DMS53 treated with DMSO at 0.1 percent for 48 hours (cell line): ENCODE measurements at regions not wholly inside any gene's neighbourhood (a gene's known extent, or its start where the extent isn't known, plus 50 kb on each side); places are given as distances from the start of the nearest gene placed in this dataset.

Experiments used
- DNase-seq: peaks from one replicate; lab custom pipeline; 2025; ENCODE audit not compliant: unreplicated experiment; lab: John Stamatoyannopoulos, UW

DNA sequence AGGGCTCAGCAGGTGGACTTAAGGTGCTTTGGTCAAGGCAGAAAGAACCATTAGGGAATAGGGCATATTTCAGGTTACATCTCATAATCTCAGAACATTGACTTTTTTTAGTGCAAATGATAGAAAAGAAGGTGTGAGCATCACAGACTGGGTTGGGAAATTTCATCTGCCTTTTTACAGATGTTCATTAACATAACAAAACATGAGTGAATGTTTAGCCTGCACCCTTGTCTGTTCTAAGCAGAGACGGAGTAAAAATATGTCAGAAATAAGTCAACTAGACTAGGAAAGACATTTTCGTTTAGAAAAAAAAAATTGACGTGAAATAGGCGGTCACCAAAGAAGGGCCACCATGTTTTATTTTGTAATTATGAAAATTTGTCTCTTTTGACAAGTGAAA, 127.5 kb upstream of the CDH13 start:
- DNase-seq = no peak

DNA sequence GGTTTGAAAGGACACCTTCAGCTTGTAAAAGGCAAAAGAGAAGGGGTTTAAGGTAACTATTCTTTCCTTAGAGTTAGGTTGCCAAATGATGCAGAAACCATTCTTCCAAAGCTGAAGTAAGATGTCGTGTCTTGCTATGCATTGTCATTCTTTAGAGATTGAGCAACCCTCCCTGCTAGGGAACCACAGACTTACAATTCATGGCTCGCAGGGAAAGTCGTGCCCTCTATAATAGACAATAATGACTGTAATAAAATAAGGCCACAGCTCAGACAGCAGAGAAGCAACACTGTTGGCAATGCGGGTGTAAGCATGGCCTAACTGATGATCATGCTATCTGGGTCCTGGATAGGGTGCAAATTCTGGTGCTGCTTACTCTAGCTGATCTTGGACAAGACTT, 129.6 kb upstream of the CDH13 start:
- no peak for DNase-seq

DNA sequence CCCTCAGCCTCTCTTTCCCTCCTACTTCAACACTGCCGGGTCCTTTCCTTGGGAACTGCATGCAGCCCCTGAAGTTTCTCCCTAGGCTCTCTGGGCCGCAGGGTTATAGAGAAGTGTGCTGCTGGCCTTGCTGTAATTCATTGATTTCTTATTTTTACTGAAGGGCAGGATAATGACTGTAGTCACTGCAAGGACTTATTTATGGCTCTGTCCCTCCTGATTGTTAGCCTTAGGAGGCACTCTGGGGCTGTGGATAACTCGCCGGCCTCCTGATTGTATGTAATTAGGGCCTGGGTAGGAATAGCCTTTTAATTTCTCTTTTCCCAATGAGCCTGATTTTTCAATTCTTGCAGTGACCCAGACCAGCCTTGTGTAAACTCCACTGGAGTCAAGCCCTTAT, 138.3 kb upstream of the CDH13 start:
- no peak for DNase-seq

DNA sequence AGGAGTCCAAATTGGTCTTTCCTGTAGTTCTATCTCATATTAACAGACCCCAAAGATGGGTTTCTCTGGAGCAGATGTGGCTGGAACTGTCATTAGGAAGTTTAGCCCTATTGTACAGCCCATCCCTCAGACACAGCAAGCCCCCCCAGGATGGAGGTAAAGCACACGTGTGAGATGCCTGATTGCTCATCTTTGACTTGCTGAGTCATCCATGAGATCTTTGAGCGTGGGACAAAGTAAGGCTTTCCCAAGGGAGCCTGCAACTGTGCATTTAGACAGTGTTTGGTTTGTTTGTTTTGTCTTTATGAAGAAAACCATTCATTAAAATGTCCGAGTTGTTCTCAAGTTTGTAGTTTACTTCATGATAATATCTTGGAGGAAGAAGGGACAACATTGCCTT, 145.3 kb upstream of the CDH13 start:
- no peak for DNase-seq

DNA sequence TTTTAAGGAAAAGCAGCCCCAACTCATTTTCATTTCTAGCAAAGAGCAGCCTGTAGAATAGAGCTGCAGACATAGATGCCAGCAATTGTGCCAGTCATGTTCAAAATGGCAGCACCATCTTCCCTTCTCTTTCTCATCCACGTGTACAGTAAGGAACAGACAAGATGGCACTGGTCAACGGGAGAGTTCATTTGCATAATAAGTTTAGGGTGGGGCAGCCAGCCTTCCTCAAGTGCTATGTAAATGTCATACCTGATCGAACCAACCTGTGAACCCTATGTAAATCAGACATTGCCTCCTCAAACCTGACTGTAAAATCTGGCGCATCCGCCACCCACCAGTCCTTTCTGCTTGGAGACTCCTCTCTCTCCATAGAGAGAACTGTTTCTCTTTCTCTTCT, 150.0 kb upstream of the CDH13 start:
- no peak for DNase-seq

DNA sequence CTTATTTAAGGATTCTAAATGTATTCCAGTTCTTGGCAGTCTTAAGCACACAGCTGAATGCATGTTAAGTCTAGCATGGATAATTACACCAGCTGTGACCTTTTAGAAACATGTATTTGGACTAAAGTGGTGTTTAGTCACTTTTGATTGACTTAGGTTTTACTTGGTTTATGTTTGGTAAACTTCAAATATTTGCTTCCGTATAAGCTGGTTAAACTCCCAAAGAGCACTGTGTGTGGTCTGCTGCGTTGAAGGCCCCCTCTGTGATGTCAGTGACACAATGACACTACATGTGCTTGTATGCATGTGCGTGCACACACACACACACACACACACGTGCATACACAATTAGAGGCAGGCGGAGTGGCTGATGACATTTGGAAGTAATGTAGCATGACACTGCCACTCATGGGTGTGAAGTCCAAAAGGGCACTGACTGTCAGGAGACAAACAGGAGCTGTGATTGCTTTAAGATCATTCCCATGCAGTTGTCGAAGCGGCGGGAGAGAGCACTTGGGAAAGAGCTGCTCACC, 156.1 kb upstream of the CDH13 start:
- peak; percentile 36 for DNase-seq

DNA sequence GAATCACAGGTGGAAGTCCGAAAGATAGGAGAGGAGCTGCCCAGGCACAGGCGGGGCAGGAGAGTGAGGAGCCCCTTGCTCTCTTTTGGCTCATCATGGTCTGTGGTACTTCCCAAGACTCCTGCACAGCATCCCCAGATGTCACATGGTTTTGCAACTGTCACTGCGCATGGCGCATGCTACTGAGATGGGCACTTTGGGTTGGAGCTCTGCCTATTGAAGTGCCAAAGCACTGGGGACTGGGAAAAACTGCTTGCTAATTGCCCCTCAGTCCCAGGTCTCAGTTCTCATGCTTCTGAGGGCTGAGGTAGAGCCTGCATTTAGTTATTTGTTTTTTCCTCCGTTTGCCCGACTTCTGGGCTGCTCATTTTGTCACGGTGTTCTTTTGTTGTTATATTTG, 156.8 kb upstream of the CDH13 start:
- no peak for DNase-seq

DNA sequence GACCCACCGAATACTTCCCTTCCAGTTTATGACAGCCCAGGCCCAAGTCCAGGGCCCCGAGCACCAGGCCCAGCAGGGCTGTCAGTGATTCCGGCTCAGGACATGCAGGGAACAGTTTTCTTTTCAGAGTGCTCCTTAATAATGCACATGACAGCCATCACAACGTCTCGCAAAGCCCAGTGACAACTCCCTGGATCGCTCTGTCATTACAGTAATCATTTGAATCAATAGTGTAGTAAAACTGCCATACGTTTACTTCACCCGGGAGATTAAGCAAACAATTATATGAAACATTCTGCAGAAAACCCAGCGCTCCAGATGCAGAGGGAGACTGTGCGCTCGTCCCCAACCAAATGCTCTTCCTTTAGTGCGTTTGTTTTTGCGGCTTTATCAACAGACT, 162.6 kb upstream of the CDH13 start:
- no peak for DNase-seq

DNA sequence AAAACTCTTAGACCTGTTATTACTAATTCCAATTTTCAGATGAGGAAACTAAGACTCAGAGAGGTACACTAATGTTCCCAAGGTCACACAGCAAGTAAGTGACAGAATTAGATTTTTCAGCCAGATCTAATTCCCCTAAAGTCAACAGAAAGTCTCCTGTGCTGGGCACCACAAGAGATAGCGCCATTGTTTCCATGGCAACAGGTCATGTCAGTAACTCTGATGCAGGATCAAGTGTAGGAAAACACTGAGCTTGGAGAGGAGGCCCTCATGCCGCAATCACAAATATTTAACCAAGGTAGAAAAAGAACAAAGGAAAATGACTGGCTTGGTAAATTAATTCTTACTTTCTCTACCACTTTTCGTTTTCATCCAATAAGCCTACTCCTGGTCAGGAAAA, 166.0 kb upstream of the CDH13 start:
- peak; percentile 88 for DNase-seq

DNA sequence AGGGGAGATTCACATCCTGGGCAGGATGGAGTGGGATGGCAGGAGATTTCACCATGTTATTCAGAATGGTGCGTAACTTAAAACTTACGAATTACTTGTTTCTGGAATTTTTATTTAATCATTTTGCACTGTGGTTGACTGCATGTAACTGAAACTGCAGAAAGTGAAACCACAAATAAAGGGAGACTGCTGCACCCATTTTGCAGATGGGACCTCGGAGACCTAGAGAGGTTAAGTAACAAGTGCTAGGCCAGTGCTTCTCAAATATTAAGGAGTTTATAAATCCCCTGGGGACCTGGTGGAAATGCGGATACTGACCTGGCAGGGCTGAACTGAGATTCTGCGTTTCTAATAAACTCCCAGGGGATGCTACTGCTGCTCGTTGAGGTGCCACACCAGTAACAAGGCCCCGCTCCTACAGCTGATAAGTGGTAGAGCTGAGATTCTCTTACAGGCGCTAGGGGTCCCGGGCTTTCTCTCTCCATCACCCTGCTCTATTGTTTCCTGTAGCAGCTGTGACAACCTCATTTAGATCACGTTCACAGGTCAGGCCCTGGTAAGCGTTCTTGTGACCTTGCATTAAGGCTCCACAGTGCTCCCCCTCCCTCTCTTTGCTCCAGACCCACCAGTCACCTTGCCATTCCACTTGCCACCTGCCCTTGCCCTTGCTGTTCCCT, 167.1 kb upstream of the CDH13 start:
- no peak for DNase-seq

DNA sequence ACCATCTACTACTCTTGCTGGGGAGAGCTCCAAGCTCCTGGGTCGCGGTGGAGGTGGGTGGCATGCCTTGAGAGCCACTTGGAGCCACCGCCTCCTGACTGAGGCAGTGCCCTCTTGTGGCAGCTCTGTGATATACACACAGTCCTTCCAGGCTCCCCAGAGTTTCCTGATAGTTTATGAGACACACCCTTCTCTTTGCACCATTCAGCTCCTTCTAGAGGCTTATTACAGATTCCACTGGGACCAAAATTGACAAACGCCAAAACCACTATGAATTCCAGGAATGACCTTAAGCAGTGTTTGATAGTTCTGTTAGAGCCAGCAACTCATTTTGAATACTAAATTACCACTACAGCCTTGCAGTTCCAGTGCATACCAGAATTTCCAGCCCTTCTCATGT, 170.1 kb upstream of the CDH13 start:
- DNase-seq = peak; percentile 46

DNA sequence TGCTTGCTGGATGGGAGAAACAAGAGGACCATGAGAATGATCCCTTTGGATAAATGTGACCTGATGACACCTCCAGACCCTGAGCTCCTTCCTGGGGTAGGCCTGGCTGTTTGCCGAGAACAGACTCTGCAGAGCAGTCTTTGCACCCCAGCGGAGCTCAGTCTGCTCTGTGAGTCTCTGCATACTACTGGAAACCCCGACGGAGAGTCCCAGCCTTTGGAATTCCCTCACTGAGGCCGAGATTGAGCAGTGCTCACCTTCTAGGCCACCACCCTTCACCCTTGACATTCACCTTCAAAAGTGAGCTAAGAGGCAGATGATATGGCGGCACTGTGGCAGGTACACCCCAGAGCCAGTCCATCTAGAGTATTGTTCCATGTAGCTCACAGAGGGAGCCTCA, 172.2 kb upstream of the CDH13 start:
- no peak for DNase-seq

DNA sequence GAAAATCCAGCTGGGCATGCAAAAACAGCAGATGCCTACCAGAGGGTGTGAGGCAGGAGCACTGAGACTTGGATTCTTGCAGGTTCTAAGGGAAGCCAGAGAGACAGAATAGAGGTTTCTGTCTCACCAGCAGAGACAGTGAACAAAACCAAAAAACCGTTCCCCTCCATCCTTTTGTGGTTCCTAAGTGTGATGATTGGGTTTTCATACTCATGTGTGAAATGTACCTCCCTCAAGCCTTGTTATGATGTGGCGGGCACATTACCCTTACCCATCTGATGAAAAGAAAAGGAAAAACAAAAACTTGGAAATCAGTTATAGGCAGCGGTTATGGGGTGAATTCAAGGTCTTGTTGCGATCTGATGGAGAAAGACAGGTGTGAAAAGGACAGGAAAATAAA, 172.6 kb upstream of the CDH13 start:
- no peak for DNase-seq

DNA sequence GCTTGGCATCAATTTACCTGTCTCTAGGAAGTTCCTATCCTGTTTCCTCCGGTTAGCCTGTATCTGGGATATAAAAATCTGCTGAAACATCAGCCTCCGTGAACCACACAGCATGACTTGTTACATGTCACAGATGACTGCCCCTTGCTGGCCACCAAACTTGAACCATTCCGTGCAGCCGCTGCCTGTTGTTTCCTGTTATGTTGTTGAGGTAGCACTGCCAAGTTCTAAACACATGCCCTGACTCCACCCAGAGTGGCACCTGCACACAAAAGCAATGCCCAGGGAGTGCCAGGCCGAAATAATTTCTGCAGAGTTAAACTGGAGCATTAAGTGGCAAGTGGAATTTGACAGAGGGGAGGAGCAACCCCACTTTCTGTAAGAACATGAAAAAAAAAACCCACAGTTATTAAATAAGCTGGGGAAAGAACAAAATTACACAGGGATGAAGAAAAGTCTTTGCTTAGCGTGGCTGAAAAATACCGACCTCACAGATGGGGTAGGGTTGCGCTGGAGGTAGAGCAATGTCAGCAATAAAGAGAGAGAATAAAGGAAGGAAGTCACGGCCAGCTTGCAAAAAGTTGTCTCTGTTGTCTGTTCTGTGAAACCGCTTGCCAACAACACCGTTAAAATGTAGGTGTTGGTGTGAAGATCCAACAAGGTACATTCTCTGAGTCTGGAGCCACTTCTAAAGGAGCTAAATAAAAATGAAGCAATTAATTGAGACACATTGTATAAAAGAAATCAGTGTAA, 174.6 kb upstream of the CDH13 start:
- no peak for DNase-seq

DNA sequence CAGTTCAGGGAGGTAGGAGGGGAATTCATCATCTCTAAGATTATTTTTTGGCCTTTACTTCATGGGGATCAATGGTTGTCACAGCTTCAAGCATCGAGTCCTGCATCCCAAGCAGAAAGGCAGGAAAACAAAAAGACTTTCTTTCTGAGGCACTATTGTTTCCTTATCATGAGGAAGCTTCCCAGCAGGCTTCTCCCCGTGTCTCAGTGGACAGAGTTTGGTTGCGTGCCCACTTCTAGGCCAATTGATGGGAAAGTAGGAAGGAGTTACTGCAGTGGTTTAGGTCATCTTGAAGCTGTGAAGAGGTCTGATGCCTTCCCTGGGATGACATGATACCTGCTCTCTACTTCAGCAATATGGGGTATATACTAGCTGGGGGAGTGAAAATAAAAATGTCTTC, 175.3 kb upstream of the CDH13 start:
- DNase-seq = no peak

DNA sequence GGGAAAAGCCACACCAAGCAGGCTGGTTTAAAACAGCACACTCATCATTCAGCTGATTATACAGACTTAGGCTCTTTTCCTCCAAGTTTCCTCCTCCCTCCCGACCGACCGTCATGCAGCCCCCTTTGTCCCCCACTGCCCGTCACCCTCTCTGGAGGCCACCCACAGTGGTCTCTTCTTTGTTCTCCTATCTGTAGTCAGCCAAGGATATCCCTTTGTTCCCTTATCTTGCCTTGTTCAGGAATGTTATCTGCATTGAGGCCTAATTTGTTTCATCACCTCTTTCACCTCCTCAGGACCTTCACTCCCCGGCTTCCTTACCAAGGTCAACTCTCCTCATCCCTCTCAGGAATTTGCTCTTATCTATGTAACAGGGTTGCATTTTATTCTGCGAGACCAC, 186.4 kb upstream of the CDH13 start:
- DNase-seq = no peak

DNA sequence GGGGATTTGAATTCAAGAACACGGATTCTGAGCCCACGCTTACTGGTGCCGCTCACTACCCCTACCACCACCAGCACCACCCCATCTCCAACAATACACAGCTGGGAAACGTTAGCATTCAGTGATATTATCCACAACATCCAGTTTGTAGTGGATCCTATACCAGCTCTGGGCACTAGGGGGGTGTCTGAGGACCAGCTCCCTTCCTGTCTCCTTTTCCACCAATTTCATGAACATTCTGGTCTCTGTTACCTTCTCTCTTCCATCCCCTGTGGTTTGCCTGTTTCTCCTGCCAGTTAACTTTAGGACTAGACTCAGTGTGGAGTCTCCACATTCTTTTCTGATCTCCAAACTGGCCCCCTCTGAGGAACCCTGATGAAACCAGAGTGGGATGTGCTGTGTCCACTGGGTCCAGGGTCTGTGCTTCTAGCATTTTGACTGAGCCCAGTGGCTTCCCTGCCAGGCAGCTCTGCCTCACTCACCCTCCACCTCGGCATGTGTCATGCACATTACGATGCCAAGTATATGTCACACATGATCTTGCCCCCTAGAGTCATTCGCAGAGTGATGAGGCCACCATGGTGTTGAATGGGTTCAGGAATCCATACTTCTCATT, 187.0 kb upstream of the CDH13 start:
- DNase-seq = no peak

DNA sequence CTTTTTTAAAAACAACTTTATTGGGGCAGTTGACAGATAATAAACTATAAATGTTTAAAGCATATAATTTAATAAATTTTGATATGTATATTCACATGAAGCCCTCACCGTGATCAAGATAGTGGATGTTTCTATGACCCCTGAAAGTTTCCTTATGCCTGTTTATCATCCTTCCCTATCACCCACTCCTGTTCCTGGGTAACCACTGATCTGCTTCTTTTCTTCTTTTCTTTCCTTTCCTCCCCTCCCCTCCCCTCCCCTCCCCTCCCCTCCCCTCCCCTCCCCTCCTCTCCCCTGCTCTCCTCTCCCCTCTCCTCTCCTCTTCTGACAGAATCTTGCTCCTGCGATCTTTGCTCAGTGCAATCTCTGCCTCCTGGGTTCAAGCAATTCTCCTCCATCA, 193.7 kb upstream of the CDH13 start:
- no peak for DNase-seq

DNA sequence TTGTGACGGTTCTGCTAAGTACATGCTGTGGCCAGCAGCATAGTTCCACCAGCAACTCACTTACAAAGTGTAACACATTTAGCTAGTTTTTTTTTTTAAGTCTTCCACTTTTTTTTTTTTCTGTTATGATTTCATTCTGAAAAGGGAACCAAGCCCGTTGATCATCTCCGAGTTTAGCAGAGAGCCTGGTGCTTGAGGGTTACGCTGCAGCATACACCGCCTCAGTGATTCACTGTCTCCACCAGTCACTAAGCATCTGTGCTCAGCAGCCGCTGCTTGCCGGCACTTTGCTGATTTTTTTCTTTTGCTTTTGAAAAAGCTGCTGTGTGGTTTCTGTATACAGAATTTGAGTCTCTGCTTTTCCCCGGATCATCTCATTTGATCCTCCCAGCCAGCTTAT, 194.5 kb upstream of the CDH13 start:
- DNase-seq = no peak

DNA sequence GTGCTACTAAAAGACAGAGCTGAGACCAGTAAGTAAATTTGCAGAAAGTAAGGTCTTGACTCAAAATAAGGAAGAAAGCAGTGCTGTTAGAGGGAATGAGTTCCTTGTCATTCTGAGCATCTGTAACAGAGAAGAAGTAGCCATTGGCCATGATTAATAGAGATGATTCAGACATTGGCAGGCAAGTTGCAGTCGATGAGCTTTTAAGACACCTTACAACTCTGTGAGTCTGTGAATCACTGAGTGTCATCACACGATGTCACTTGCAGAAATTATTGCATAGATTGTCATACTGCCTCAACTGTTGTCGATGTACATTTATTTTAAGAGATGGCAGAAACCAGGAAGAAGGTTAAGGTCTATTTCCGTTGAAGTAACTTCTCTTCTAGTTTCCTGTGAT, 201.1 kb upstream of the CDH13 start:
- DNase-seq = no peak

DNA sequence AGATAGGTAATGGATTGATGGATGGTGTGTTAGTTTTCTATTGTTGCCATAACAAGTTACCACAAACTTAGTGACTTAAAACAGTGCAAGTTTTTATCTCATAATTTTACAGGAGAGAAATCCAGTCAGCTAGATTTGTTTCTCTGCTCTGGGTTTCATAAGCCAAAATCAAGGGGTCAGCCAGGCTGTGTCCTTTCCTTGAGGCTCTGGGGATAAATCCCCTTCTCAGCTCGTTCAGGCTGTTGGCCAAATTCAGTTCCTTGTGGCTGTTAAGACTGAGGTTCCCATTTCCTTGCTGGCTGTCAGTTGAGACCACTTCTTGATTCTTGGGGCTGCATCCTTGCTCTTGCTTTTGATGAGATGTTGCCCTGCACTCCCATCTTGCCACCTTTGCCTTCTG, 204.9 kb upstream of the CDH13 start:
- DNase-seq = no peak

DNA sequence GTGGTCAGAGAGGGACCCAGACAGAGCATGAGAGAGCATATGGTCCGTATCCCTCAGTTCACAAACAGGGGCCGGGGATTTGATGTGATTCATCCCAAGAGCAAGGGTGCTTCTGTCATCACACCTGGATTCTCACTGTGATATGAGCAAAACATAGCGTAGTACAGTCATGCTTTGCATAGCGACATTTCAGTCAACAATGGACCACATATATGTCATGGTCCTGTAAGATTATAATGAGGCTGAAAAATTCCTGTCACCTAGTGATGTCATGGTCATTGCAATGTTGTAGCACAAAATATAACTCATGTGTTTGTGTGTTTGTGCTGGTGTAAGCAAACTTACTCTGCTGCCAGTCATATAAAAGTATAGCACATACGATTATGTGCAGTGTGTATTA, 207.4 kb upstream of the CDH13 start:
- no peak for DNase-seq
